ENCODE measurements at regions not wholly inside any gene's neighbourhood (a gene's known extent, or its start where the extent isn't known, plus 50 kb on each side); places are given as distances from the start of the nearest gene placed in this dataset.
A peak's percentile ranks its signal among the peaks of the same experiment; 100 is the strongest.

DNA sequence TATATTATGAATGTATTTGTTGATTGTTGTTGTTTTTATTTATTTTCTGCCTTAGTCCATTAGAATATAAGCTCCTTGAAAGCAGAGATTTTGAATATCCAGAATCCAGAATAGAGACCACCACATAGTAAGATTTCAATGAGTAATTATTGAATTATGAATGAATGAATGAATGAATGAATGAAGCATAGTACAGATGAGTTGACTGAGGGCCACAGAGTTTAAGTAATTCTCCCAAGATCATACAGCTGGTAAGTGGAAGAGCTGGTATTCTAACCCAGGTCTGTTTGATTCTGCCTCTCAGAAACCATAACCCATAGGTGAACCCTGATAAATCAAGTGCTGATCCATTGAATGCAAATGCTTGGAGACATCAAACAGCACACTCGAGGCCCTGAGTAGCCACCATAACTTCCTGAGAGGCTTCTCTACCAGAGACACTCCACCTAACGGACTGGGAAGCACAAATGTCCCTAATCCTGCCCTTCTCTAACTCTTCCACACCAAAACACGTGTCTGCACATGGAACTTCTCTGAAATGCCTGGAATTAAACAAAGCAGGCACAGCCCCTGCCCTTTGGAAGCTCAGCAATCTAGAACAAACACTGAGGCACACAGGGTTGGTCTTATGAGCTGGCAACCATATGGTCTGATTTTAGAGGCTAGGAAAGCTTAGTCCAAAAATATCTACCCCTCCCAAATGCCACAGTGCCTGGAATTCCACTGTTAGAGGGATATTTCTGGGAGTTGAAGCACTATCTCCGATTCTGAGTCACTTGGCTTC lies 190.1 kb downstream of the FOXO1 start:
- CTCF ChIA-PET = interaction anchor here (1.5 to 1.6 kb wide), 2 partner anchors 12 to 535 kb away, joined by 3 read pairs; no protein-coding TSS in a partner anchor
- Mint-ChIP-seq H3K27ac (no peak overlapping the region), H3K4me3 (no peak overlapping the region)

DNA sequence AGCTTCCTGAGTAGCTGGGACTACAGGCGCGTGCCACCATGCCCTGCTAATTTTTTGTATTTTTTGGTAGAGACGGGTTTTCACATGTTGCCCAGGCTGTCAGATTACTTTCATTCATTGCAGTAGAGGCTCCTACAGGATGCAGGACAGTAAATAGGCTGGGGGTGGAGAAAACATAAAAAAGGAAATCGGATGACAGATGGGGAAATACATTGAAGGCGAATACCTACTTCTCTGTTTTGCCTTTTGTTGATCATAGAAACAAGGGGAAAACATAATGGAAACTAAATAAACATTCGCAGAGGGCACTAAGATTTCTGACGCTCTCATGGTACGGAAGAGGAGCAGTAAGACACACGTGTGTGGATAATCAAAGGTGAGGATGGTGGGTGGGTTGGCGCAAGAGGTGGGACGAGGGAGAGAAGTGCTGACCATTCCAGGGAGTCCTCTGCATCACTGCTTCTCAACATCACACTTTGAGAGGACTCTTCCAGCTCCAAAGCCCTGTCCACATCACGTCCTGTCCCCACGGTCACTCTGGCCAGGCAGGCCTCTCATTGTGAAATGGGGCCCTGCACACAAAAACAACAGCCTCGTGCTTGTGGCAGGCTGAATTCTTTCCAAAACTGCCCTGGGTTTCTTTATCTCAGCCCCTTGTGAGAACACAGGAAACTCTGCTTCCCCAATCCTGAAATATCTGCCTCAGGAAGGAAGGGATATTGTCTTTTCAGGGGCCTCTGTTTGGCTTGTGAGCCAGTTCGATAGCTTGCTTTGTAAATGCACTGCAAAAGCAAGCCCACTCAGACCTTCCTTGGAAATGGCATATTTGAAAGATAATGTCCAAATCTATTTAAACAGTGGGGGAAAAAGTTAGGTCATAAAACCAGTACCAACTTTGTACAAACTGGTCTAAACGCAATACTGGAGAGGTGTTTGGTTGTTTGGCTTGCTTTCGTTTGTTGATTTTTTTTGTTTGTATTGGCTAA lies 188.5 kb downstream of the FOXO1 start:
- Mint-ChIP-seq H3K4me1 (ENCODE audit: low read depth) (peaks cover 32% of the 10 kb centered on the region), H3K36me3 (ENCODE audit: low read depth) (peaks cover 4% of the 10 kb centered on the region), H3K27ac (no peak overlapping the region), H3K27me3 (ENCODE audit: low read depth) (no peaks in the 10 kb centered on the region), H3K9me3 (ENCODE audit: insufficient read depth) (no peaks in the 10 kb centered on the region), H3K4me3 (no peak overlapping the region)
- no peak for ATAC-seq
- DNase-seq = no peak
- POLR2A ChIA-PET = no interaction called here
- CTCF ChIA-PET = no interaction called here

More for the DNA sequence above, 190.1 kb downstream of the FOXO1 start:
- DNase-seq (no peak), ATAC-seq (no peak)
- Mint-ChIP-seq H3K36me3 (ENCODE audit: low read depth) (peaks cover 2% of the 10 kb centered on the region), H3K4me1 (ENCODE audit: low read depth) (peaks cover 32% of the 10 kb centered on the region), H3K9me3 (ENCODE audit: insufficient read depth) (no peaks in the 10 kb centered on the region), H3K27me3 (ENCODE audit: low read depth) (no peaks in the 10 kb centered on the region)
- POLR2A ChIA-PET = interaction anchor here (1.1 kb wide), 1 partner anchor 88 kb away, joined by 3 read pairs; no protein-coding TSS in a partner anchor

DNA sequence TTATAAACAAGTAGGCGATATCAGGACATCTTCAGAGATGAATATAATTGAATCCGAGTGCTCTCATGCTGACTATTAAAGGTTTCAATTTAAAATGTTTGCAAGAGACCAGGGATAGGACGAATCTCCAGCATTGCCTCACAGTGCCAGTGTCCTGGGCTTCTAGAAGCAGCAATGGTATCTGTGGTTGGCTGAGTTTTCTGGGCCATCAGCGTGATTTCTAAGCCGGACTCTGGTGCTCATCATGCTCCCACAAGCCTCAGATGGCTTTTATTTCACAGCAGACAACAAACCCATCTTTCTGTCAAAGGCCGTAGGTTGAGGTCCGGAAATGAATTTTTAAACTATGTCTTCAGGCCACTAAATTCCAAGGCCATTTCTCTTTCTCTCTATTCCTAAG lies 187.7 kb downstream of the FOXO1 start:
- peaks cover 7% of the 10 kb centered on the region for H3K36me3 Mint-ChIP-seq (ENCODE audit: low read depth)
- H3K27ac Mint-ChIP-seq = no peak overlapping the region
- H3K4me3 Mint-ChIP-seq = no peak overlapping the region
- ChIA-PET POLR2A (no interaction called here), CTCF (no interaction called here)
- no peaks in the 10 kb centered on the region for H3K9me3 Mint-ChIP-seq (ENCODE audit: insufficient read depth)
- H3K27me3 Mint-ChIP-seq (ENCODE audit: low read depth) = no peaks in the 10 kb centered on the region
- peaks cover 31% of the 10 kb centered on the region for H3K4me1 Mint-ChIP-seq (ENCODE audit: low read depth)
- ATAC-seq = no peak
- no peak for DNase-seq

DNA sequence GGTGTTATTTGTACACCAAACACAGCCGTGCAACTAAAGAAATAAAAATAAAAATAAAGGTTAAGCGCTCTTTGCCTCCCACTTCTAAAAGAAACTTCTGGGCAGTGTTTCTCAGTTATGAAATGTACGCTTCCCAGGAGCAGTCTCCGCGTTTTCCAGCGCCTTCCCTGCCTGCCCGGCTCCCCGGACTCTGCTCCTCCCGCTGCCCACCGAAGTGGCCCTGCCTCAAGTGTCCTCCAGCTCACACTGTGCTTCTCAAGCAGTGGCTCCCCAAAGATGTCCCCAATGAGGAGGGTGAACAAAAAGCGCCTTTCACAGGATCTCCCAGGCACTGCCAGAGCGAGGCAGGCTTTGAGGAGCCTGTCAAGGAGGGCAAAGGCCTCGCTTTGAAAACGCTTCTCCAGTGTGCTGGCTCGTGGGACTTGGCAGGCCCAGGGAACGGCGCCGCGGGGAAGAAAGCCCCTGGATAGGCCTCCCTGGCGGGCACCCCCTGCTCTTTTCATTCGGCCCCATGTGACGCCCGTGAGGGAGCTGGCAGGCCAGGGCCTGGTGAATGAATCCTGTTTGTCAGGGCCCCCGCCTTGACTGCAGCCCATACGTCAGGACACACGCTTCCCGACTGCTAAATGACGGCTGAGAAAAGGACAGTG lies 187.1 kb downstream of the FOXO1 start:
- Mint-ChIP-seq H3K4me3 (no peak overlapping the region), H3K9me3 (ENCODE audit: insufficient read depth) (no peaks in the 10 kb centered on the region), H3K27ac (no peak overlapping the region), H3K4me1 (ENCODE audit: low read depth) (peaks cover 37% of the 10 kb centered on the region), H3K36me3 (ENCODE audit: low read depth) (peaks cover 12% of the 10 kb centered on the region), H3K27me3 (ENCODE audit: low read depth) (no peaks in the 10 kb centered on the region)
- no peak for DNase-seq
- ATAC-seq = no peak
- ChIA-PET POLR2A (no interaction called here), CTCF (no interaction called here)

DNA sequence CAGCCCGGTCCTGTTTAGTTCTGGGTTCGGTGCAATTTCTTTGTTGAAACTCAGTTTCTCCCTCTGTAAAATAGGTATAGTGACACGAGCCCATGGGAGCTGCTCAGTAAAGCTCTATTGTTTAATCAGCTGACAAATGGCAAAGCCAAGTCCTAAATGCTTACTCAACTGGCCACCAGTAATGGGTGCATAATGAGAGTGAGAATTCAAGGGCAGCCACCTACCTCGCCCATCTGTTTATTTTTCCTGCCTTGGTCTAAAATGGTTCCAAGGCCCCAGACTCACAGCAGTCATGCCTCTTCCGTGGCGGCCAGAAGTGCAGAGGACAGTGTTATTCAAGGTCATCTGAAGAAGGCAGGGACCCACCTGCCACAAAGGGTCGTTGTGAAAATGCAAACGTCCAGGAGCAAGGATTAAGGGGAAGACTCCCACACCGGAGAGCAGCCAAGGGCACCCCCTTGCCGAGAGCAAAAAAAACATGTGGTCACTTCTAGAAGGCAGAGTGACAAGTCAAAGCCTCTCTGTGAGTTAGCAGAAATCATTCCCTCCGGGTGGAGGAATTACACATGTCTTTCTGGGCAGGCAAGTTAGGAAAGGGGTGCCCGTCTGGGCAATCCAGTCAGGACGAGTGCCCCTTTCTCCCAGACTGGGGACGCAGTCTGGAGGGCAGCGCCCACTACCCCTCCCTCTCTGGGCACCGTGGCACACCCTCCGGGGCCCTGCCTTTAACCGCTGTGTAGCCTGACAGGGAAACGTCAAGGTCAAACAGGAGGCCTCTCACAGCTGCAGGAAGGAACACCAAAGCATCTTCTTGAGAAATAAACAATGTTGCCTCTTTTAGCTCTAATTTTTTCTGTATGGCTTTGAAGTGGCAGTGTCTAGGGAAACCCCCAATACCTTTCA lies 186.2 kb downstream of the FOXO1 start:
- Mint-ChIP-seq H3K27me3 (ENCODE audit: low read depth) (no peaks in the 10 kb centered on the region), H3K4me3 (peak overlapping the region; percentile 64), H3K36me3 (ENCODE audit: low read depth) (peaks cover 14% of the 10 kb centered on the region), H3K9me3 (ENCODE audit: insufficient read depth) (no peaks in the 10 kb centered on the region), H3K27ac (peak overlapping the region; percentile 76), H3K4me1 (ENCODE audit: low read depth) (peaks cover 46% of the 10 kb centered on the region)
- DNase-seq = no peak
- POLR2A ChIA-PET = interaction anchor here (0.7 to 1.1 kb wide), 2 partner anchors 14 to 170 kb away, joined by 3 to 5 read pairs; no protein-coding TSS in a partner anchor
- peak; percentile 28 for ATAC-seq
- CTCF ChIA-PET = interaction anchor here (0.7 to 1.4 kb wide), 3 partner anchors 15 to 293 kb away, joined by 3 to 4 read pairs (median 3); no protein-coding TSS in a partner anchor

DNA sequence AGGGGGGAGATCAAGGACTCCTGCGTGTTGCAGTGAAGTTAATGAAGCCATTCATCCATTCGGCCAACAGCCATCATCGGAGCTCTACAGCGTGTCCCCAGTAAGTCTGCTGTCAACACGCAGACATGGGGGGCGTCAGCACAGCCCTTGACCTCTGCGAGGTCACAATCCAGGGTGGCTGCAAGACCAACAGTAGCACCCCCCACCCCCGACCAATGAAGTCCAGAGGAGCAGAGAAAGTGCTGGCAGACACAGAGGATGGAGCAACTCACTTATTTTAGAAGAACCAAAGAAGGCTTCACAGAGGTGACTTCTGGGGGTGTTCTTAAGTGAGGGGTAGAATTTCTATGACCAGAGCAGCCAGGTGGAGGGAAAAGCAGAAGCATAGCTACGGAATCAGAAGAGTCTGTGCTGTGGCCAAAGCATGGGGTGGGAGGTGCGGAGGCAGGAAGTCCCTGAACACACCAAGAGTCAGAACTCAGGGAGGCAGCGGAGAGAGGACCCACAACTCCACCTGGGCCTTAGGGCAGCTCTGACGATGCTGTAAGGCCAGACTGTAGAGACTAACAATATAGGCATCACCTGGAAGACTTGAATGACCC lies 185.4 kb downstream of the FOXO1 start:
- DNase-seq (no peak), ATAC-seq (no peak)
- H3K36me3 Mint-ChIP-seq (ENCODE audit: low read depth) = peaks cover 14% of the 10 kb centered on the region
- peaks cover 52% of the 10 kb centered on the region for H3K4me1 Mint-ChIP-seq (ENCODE audit: low read depth)
- H3K9me3 Mint-ChIP-seq (ENCODE audit: insufficient read depth) = no peaks in the 10 kb centered on the region
- H3K4me3 Mint-ChIP-seq = peak overlapping the region; percentile 64
- peak overlapping the region; percentile 76 for H3K27ac Mint-ChIP-seq
- CTCF ChIA-PET = interaction anchor here (0.7 to 1.4 kb wide), 3 partner anchors 14 to 293 kb away, joined by 3 to 4 read pairs (median 3); no protein-coding TSS in a partner anchor
- no peaks in the 10 kb centered on the region for H3K27me3 Mint-ChIP-seq (ENCODE audit: low read depth)
- POLR2A ChIA-PET = interaction anchor here (0.7 to 1.1 kb wide), 2 partner anchors 13 to 171 kb away, joined by 3 to 5 read pairs; no protein-coding TSS in a partner anchor

DNA sequence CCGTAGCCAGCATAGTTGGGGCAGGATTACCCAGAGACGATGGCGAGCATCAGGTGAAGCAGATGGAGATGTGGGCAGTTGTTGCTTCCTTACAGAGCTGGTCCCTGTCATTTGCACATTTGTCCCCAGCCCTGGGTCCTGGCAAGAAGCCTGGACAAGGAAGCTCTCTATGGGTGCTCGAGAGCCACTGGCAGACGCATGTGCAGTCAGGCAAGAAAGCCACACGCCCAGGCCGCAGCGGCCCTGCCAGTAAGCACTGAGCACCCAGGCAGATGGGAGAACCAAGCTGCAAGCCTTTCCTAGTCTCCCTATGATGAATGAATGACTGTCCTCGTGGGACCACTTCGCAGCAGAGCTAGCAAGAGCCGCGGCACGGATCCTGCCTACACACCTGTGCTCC lies 182.8 kb downstream of the FOXO1 start:
- CTCF ChIA-PET = interaction anchor here (0.5 to 1.7 kb wide), 2 partner anchors 414 to 673 kb away, joined by 3 read pairs; no protein-coding TSS in a partner anchor
- POLR2A ChIA-PET = interaction anchor here (0.8 to 1.8 kb wide), 3 partner anchors 11 to 182 kb away, joined by 4 to 6 read pairs (median 4); no protein-coding TSS in a partner anchor
- H3K9me3 Mint-ChIP-seq (ENCODE audit: insufficient read depth) = no peaks in the 10 kb centered on the region

DNA sequence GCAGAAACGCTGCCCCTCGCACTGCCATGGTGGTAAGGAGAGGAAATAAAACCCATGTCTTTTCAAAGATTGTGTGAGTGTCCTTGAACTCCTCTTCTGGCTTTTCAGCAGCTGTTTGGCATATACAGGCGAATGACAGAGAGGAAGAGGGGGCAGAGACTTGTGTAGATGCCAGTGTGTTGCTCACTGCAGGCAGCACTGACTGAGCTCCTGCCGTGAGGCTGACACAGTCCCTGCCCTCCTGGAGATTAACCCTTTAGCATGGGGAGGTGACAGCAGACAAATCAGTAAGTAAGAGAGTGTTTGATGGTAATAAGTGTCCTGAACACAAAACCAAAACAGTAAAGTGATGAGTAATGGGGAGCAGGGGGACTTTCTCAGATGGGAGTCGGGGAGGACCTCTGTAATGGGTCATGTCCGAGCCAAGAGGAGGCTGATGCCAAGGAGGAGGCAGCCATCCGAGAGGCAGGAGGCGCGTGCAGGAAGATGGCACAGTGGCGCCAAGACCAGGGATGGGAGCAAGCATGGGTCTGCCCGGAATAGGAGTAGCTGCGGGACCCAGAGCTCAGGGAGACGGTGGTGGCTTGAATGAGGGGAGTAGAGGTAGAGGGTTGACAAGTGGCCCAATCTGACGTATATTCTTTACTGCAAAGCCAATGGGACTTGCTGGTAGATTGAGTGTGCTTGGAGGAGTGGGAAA lies 182.2 kb downstream of the FOXO1 start:
- DNase-seq (no peak), ATAC-seq (no peak)
- Mint-ChIP-seq H3K36me3 (ENCODE audit: low read depth) (peaks cover 14% of the 10 kb centered on the region), H3K9me3 (ENCODE audit: insufficient read depth) (no peaks in the 10 kb centered on the region), H3K4me1 (ENCODE audit: low read depth) (peaks cover 75% of the 10 kb centered on the region), H3K27ac (peak overlapping the region; percentile 93), H3K4me3 (peak overlapping the region; percentile 63), H3K27me3 (ENCODE audit: low read depth) (no peaks in the 10 kb centered on the region)
- POLR2A ChIA-PET = interaction anchor here (0.8 to 1.8 kb wide), 6 partner anchors 10 to 181 kb away, joined by 4 to 7 read pairs (median 4); no protein-coding TSS in a partner anchor
- CTCF ChIA-PET = interaction anchor here (0.5 to 1.7 kb wide), 5 partner anchors 23 to 672 kb away, joined by 3 read pairs; no protein-coding TSS in a partner anchor

More for the DNA sequence above, 182.8 kb downstream of the FOXO1 start:
- Mint-ChIP-seq H3K4me1 (ENCODE audit: low read depth) (peaks cover 69% of the 10 kb centered on the region), H3K27me3 (ENCODE audit: low read depth) (no peaks in the 10 kb centered on the region), H3K4me3 (no peak overlapping the region), H3K36me3 (ENCODE audit: low read depth) (peaks cover 14% of the 10 kb centered on the region), H3K27ac (peak overlapping the region; percentile 93)
- ATAC-seq (no peak), DNase-seq (no peak)

DNA sequence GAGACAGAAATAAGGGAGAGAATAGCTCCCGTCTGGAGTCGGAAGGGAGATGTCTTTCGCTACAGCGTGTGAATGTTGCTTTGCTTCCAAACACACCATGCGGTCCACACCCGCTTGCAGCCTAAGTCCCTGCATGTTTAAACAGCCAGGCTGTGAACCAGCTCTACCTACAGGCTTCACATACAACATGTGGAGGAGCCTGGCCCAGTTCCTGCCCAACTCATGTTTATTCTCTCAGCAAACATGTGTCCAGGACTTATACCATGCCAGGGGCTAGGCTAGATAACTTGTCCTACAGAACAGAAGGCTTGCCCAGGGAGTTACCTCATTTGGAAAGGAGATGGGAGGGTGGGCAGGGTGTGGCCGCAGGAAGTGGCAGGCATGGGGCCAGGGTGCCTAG lies 181.5 kb downstream of the FOXO1 start:
- H3K27ac Mint-ChIP-seq = peak overlapping the region; percentile 93
- DNase-seq (peak; percentile 34), ATAC-seq (no peak)
- H3K4me3 Mint-ChIP-seq = peak overlapping the region; percentile 63
- CTCF ChIA-PET = interaction anchor here (0.6 to 1.7 kb wide), 4 partner anchors 22 to 416 kb away, joined by 3 read pairs; no protein-coding TSS in a partner anchor
- H3K4me1 Mint-ChIP-seq (ENCODE audit: low read depth) = peaks cover 82% of the 10 kb centered on the region
- H3K9me3 Mint-ChIP-seq (ENCODE audit: insufficient read depth) = no peaks in the 10 kb centered on the region
- POLR2A ChIA-PET = interaction anchor here (0.8 to 1.1 kb wide), 4 partner anchors 10 to 294 kb away, joined by 3 to 7 read pairs (median 4); no protein-coding TSS in a partner anchor
- peaks cover 14% of the 10 kb centered on the region for H3K36me3 Mint-ChIP-seq (ENCODE audit: low read depth)
- no peaks in the 10 kb centered on the region for H3K27me3 Mint-ChIP-seq (ENCODE audit: low read depth)
